ENCODE measurements at regions not wholly inside any gene's neighbourhood (a gene's known extent, or its start where the extent isn't known, plus 50 kb on each side); places are given as distances from the start of the nearest gene placed in this dataset.
A peak's percentile ranks its signal among the peaks of the same experiment; 100 is the strongest.
"Not testable (repeated sequence)": the region's sequence is repeated elsewhere in the genome, so short reads cannot be mapped to it uniquely, and the experiment has no call there.

GRCh38 chr14:85830549-85830948, 300.6 kb downstream of the FLRT2 start:
- not testable (repeated sequence) for DNase-seq

GRCh38 chr14:85829601-85830000, 299.7 kb downstream of the FLRT2 start:
- DNase-seq: not testable (repeated sequence)

- DNase-seq: no peak
Measured at GRCh38 chr14:85824526-85824925, 294.6 kb downstream of the FLRT2 start.

- DNase-seq: no peak
Measured at GRCh38 chr14:85822236-85822635, 292.3 kb downstream of the FLRT2 start.

- DNase-seq: no peak
Measured at GRCh38 chr14:85817430-85817829, 287.5 kb downstream of the FLRT2 start.

GRCh38 chr14:85813040-85813439, 283.1 kb downstream of the FLRT2 start:
- no peak for DNase-seq

GRCh38 chr14:85811340-85811739, 281.4 kb downstream of the FLRT2 start:
- DNase-seq: no peak

GRCh38 chr14:85799668-85800067, 269.7 kb downstream of the FLRT2 start:
- no peak for DNase-seq

- no peak for DNase-seq
Measured at GRCh38 chr14:85798856-85799255, 268.9 kb downstream of the FLRT2 start.

- no peak for DNase-seq
Measured at GRCh38 chr14:85793533-85793932, 263.6 kb downstream of the FLRT2 start.

GRCh38 chr14:85789506-85789905, 259.6 kb downstream of the FLRT2 start:
- DNase-seq: no peak

- DNase-seq: no peak
Measured at GRCh38 chr14:85788470-85789233, 258.7 kb downstream of the FLRT2 start.

GRCh38 chr14:85766295-85766694, 236.4 kb downstream of the FLRT2 start:
- DNase-seq: no peak

GRCh38 chr14:85764822-85765221, 234.9 kb downstream of the FLRT2 start:
- DNase-seq: no peak

- peak in 24 of 58 donors; percentile 2 to 58 (median 8) for DNase-seq
Measured at GRCh38 chr14:85762526-85762925, 232.6 kb downstream of the FLRT2 start.

- DNase-seq: no peak
Measured at GRCh38 chr14:85752175-85752574, 222.2 kb downstream of the FLRT2 start.

- no peak for DNase-seq
Measured at GRCh38 chr14:85744573-85744972, 214.6 kb downstream of the FLRT2 start.

GRCh38 chr14:85732031-85732430, 202.1 kb downstream of the FLRT2 start:
- DNase-seq: no peak

- no peak for DNase-seq
Measured at GRCh38 chr14:85731186-85731585, 201.2 kb downstream of the FLRT2 start.

- DNase-seq: no peak
Measured at GRCh38 chr14:85728476-85729065, 198.6 kb downstream of the FLRT2 start.

- DNase-seq: no peak
Measured at GRCh38 chr14:85714069-85714468, 184.1 kb downstream of the FLRT2 start.

- DNase-seq: no peak
Measured at GRCh38 chr14:85711620-85712019, 181.7 kb downstream of the FLRT2 start.
